ENCODE measurements at regions not wholly inside any gene's neighbourhood (a gene's known extent, or its start where the extent isn't known, plus 50 kb on each side); places are given as distances from the start of the nearest gene placed in this dataset.

DNA sequence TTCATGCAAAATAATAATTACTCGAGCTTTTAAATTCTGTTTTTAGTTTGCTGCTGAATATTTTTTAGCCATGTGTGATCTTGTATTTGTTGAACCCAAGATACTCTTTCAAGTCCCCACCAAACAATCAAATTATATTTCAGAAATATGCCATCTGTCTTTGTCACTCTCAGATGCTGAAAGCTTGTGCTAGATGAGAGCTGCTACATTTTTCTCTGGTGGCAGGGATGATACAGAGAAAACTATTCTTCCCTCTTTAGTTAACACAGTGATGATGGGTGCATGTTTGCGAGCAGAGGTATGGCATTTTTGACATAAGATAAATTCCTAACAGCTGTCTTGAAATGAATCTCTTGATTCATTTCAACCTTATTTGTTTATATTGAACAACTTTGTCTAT, 100.6 kb upstream of the NPHP3 start:
- DNase-seq: no peak
- no peak overlapping the region for H3K27ac ChIP-seq
- H3K36me3 ChIP-seq (replicated peaks): no peaks in the 10 kb centered on the region
- H3K4me3 ChIP-seq (ENCODE audit: low read depth, low read length): no peak overlapping the region
- no peaks in the 10 kb centered on the region for H3K27me3 ChIP-seq (replicated peaks)
- TF ChIP-seq, protein P1, sequence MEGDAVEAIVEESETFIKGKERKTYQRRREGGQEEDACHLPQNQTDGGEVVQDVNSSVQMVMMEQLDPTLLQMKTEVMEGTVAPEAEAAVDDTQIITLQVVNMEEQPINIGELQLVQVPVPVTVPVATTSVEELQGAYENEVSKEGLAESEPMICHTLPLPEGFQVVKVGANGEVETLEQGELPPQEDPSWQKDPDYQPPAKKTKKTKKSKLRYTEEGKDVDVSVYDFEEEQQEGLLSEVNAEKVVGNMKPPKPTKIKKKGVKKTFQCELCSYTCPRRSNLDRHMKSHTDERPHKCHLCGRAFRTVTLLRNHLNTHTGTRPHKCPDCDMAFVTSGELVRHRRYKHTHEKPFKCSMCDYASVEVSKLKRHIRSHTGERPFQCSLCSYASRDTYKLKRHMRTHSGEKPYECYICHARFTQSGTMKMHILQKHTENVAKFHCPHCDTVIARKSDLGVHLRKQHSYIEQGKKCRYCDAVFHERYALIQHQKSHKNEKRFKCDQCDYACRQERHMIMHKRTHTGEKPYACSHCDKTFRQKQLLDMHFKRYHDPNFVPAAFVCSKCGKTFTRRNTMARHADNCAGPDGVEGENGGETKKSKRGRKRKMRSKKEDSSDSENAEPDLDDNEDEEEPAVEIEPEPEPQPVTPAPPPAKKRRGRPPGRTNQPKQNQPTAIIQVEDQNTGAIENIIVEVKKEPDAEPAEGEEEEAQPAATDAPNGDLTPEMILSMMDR (IDR thresholded peaks at IDR 0.05; ENCODE audit: low read depth, low read length, missing control alignments): no peak
- in situ Hi-C loops (cut with HindIII; ENCODE audit: low pct_ligation_motif_present, low sequenced_read_pairs): no loop called here

DNA sequence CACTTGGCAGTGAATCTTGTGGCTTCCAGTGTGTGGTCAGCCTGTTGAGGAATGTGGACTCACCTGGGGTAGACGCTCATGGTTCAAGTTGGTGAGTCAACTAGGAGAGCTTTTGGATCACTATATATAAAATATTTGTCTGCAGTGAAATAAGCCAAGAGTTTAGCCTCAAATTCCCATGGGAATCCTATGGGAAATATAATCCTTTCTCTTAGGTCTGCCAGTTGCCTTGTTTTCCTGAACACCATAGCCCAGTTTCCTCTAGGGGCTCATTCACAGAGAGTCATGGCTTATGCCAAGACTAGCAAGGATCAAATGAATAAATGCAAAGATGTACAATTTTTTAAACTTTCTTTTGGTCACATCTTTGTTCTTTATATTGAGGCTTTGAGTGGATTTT, 100.1 kb upstream of the NPHP3 start:
- H3K4me3 ChIP-seq (ENCODE audit: low read depth, low read length): no peak overlapping the region
- no peaks in the 10 kb centered on the region for H3K36me3 ChIP-seq (replicated peaks)
- no peak overlapping the region for H3K27ac ChIP-seq
- in situ Hi-C loops (cut with HindIII; ENCODE audit: low pct_ligation_motif_present, low sequenced_read_pairs): no loop called here
- TF ChIP-seq, protein P1 (IDR thresholded peaks at IDR 0.05; ENCODE audit: low read depth, low read length, missing control alignments): no peak
- no peaks in the 10 kb centered on the region for H3K27me3 ChIP-seq (replicated peaks)
- DNase-seq: no peak

- H3K27me3 ChIP-seq (replicated peaks): no peaks in the 10 kb centered on the region
- H3K27ac ChIP-seq: no peak overlapping the region
- H3K36me3 ChIP-seq (replicated peaks): no peaks in the 10 kb centered on the region
- in situ Hi-C loops (cut with HindIII; ENCODE audit: low pct_ligation_motif_present, low sequenced_read_pairs): no loop called here
- DNase-seq: no peak
- H3K4me3 ChIP-seq (ENCODE audit: low read depth, low read length): no peak overlapping the region
- TF ChIP-seq, protein P1 (IDR thresholded peaks at IDR 0.05; ENCODE audit: low read depth, low read length, missing control alignments): no peak
Observed at GRCh38 chr3:132821314-132821713, 99.1 kb upstream of the NPHP3 start.

DNA sequence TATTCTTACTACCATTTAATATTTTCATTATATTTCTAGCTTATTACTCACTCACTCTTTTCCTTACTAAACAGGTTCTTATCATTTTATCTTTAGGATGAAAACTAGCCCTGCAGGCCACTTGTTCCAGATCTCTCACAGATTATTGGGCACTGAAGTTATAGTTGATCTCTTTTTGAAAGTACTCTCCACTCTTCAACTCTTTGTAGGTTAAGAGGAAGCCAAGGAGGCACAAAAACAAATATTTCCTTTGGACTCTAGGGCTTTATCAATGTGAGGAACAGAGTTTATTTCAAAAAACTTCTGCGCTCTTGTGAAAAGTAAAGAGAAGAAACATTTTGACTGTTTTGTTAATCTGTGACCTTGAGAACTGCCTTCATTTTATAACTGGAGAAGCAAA, 96.0 kb upstream of the NPHP3 start:
- DNase-seq: no peak
- Histone ChIP-seq H3K27me3 (replicated peaks) (no peaks in the 10 kb centered on the region), H3K27ac (no peak overlapping the region), H3K4me3 (ENCODE audit: low read depth, low read length) (no peak overlapping the region), H3K36me3 (replicated peaks) (no peaks in the 10 kb centered on the region)
- in situ Hi-C loops (cut with HindIII; ENCODE audit: low pct_ligation_motif_present, low sequenced_read_pairs): no loop called here
- TF ChIP-seq, protein P1 (IDR thresholded peaks at IDR 0.05; ENCODE audit: low read depth, low read length, missing control alignments): no peak

- Histone ChIP-seq H3K36me3 (replicated peaks) (no peaks in the 10 kb centered on the region), H3K4me3 (ENCODE audit: low read depth, low read length) (no peak overlapping the region), H3K27ac (no peak overlapping the region), H3K27me3 (replicated peaks) (no peaks in the 10 kb centered on the region)
- in situ Hi-C loops (cut with HindIII; ENCODE audit: low pct_ligation_motif_present, low sequenced_read_pairs): no loop called here
- DNase-seq: no peak
- TF ChIP-seq, protein P1 (IDR thresholded peaks at IDR 0.05; ENCODE audit: low read depth, low read length, missing control alignments): no peak
Observed at GRCh38 chr3:132817646-132818177, 95.5 kb upstream of the NPHP3 start.

- Histone ChIP-seq H3K36me3 (replicated peaks) (no peaks in the 10 kb centered on the region), H3K27ac (no peak overlapping the region), H3K27me3 (replicated peaks) (no peaks in the 10 kb centered on the region), H3K4me3 (ENCODE audit: low read depth, low read length) (no peak overlapping the region)
- no peak for DNase-seq
- TF ChIP-seq, protein P1 (IDR thresholded peaks at IDR 0.05; ENCODE audit: low read depth, low read length, missing control alignments): no peak
- in situ Hi-C loops (cut with HindIII; ENCODE audit: low pct_ligation_motif_present, low sequenced_read_pairs): no loop called here
Observed at GRCh38 chr3:132805071-132805470, 82.9 kb upstream of the NPHP3 start.

All from brain microvascular endothelial cell (primary cell).